ENCODE measurements at regions not wholly inside any gene's neighbourhood (a gene's known extent, or its start where the extent isn't known, plus 50 kb on each side); places are given as distances from the start of the nearest gene placed in this dataset.
"Not testable (repeated sequence)": the region's sequence is repeated elsewhere in the genome, so short reads cannot be mapped to it uniquely, and the experiment has no call there.

GRCh38 chr7:13274205-13274604 is 586.8 kb downstream of the ARL4A start:
- TF ChIP-seq CTCF (IDR thresholded peaks at IDR 0.05; ENCODE audit: low read depth, low read length, missing input control); RAD21 (IDR thresholded peaks at IDR 0.05); ZBTB33 (IDR thresholded peaks at IDR 0.05); EGR1 (IDR thresholded peaks at IDR 0.05; ENCODE audit: low read depth in 2 of 2); JUND (IDR thresholded peaks at IDR 0.05): not testable (repeated sequence)

Data from liver (tissue), 3 donors.